CD4-positive, alpha-beta T cell treated with Interleukin-15 for 4 hours (primary cell): ENCODE measurements at regions not wholly inside any gene's neighbourhood (a gene's known extent, or its start where the extent isn't known, plus 50 kb on each side); places are given as distances from the start of the nearest gene placed in this dataset.
"Not testable (repeated sequence)": the region's sequence is repeated elsewhere in the genome, so short reads cannot be mapped to it uniquely, and the experiment has no call there.

Source experiments
- DNase-seq: peaks from one replicate; pipeline ENCODE4 v3.0.0-alpha.2; 2020; ENCODE audit warnings: low spot score

DNA sequence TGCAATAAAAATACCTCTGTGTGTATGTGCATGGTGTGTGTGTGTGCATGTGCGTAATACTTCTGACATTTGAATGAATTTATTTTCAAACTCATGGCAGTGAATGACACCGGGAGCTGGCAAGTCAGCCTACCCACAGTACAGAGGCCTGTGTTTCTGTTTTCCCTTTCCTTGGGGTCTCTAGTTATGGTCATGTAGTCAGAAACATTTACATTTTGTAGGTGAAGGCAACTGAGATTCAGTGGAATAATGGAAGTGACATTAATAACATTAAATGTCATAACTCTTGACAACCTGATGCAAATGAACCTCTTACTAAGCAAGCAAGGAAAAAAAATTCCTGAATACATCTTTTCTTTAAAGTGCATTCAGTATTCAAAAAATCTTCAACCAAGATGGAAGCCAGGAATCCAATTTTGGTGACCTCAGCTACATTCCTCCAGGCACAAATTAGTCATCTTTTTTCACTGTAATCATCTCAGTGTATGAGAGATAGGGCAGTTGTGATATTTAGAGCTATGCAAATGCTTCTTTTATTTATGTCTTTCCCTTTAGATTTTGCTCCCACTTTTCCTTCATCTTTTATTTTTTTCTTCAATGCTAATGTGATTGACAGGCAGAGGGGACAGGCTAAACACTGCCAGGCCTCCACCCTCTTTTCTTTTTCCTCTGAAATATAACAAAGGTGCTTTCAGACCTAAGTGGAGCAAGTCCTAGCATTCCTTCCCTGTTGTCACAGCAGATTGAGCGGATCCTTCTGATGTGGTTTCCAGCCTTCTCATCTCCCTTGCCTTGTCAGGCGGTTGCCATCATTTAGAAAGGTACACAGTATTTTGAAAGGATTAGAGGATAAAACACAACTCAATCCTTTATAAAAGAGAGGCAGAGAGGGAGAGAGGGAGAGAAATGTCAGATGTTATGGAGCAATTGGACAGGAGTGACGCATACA, 569.8 kb upstream of the ADAMTS16 start:
- DNase-seq: no peak

DNA sequence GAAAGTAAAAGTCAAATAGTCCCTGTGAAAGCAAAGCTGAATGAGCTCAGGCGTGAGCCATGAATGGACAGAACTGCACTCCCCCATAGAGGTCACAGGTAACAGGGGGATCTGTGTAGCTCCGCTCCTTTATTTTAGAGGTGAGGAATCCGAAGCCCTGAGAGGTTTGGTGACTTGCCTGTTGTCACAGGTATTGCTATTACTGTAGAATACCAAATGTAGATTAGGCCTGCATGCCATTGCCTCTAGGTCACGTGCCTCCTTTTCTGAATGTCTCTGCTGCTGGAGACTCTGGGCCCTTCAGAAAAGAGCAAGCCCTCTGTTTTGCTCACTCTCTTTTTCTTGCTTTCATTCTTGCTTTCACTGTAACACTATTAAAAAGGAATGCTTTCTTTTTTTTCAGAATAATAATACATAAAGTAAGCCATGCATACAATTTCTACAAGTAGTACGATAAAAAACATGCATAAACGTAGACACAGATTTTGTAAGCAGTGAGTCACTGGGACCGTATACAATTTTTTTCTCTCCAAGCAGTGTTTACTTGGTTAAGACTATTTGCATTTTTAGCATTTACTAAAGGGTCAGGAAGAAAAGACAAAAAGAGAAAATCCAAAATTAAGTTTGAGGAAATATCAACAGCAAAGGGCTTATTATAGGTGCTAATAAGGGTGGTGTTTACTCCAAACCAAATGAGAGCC, 568.7 kb upstream of the ADAMTS16 start:
- no peak for DNase-seq

DNA sequence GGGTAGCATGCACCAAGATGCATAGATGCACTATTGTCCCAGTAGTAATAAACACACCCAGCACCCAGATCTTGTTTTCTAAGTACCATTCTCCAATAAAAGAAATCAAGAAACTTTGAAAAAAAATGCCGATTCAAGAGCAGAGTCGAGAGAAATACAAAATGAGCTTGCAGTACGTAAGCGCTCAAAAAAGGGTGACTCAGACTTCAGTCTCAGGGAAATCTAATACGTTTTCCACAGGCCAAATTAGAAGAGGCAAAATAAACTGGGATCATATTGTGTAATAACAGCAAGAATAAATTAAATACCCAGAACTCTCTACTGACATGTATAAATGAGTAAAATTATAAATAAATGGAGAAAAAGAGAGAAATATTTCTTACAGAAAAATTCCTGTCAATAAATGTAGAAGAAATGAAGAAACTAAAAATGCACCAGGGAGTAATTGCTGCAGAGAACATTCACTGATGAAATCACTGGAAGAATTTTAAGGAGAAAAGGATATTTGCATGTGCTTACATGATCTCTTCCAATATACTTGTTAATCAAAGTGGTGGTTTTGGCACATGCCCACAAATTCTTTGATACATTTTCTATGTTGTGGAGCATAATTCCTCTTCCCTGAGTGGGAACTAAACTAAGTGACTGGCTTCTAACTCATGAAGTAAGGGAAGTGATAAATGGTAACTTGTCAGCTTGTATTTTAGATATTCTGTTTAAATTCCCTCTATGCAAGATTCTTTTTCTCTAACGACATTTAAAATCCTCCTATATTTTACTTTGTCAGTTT, 567.6 kb upstream of the ADAMTS16 start:
- no peak for DNase-seq

DNA sequence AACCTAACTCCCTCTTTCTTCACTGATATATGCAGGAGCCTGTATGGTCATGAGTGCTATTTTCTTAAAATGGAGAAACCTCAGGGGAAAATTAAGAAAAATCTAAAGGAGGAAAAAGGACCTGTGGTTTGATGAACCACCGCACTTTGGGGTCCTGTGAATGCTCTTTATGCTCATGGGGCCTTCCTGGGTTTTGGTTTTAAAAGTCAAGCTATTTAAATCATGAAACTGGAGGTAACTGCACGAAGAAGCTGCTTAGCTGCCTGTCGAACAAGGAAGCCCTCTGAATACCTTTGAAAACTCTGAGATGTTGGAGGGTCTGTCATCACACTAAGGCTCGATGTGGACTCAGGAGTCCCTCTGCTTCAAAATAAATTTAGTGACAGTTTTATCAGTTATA, 564.5 kb upstream of the ADAMTS16 start:
- no peak for DNase-seq

DNA sequence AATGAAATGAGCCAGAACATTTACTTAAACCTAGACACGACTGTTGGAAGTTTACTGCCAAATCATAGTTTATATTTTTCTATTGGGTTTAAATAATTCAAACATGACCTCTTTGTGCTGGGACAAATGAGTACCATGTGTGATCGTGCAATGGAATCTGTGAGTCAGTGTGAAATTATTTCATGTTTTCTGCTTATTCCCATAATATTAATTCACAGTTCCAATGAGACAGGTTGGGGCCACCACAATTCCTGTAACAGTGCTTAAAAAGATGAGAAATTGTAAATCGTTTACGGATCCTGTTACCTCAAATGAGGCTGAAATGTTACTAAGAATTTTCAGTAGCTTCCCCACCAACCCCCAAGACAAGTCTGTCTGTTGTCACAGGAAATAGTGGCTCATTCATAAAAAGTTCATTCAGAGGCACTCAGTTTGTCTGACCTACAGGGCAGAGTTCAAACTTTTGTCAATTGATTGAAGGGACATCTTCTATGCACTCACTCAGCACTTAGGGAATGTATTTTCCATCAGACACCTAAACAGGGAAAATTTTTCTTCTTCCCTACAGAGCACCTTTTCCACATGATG, 563.9 kb upstream of the ADAMTS16 start:
- DNase-seq: no peak

DNA sequence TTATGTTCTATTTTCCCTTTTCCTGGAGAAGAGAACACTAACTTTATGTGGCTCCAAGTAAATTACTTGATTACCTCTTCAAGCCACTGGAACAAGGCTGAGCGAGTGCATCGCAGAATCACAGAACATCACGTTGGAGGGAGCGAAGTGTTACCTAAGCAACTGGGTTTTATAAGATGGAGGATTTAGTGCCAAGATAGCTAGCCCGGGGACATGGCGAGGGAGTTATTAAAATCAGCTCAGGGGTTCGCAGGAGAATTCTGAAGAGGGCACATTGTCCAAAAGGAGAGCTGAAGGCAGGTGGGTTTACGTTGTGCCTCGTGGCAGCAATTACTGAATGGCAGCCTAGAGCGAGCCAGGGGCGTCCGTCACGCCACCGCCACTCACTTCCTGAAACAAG, 563.2 kb upstream of the ADAMTS16 start:
- DNase-seq: no peak

DNA sequence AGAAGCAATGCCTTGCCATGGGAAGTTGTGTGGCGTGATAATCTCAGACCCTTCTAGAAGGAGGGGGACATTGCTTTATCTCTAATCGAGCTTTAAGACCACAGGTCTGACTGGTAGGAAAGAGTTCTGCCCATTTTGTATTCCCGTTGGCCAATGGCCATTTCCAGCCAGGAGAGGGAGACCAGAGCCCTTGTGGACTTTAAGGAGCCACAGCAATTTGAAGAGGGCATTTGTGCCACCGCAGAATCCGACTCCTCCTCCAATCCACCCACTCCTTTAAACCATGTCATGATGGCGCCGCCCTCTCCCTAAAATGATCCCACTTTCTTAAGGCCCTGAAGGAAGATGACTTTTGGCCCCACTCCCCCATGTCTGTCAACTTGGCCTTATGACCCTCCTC, 560.5 kb upstream of the ADAMTS16 start:
- DNase-seq: no peak

DNA sequence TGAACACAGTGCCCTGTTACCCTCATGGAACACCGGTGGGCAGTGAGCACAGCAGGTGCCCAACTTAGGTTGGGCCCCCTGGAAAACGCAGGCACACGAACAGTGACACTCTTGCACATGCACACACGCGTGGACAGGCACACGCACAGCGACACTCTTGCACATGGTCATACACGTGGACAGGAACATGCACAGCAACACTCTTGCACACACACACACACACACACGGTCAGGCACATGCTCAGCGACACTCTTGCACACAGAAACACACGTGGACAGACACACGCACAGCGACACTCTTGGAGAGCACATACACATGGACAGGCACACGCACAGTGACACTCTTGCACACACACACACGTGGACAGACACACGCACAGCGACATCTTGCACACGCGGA, 559.4 kb upstream of the ADAMTS16 start:
- no peak for DNase-seq

DNA sequence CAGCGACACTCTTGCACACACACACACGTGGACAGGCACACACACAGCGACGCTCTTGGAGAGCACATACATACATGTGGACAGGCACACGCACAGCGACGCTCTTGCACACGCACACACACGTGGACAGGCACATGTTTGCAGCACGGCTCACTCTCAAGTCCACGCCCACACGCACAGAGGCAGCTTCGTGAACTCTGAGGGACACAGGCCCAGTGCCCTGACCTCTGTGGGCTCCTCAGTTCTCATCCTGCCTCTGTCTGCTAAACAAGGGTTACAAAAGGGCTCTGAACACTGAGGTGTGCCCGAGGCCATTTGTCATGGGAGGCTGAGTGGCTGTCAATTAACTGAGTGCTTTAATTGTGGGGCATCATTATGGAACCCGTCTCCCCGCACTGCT, 558.8 kb upstream of the ADAMTS16 start:
- DNase-seq: no peak

DNA sequence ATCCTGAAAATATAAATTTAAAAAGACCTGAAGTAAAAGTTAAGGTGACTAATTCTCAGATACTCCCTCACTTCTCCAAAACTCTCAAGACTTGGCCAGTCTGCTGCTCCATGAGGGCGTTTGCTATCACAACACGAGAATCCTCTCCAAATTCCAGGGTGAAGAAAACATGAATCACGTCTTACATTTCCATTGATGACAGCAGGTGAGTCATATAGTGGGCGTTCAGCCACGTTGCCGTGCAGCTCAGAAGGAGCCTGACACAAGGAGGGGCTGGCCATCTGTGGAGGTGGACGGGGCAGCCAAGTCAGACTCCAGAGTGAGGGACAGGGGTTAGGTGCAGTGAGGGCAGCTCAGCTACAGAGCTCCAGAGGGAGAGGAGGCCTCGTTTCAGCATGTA, 555.1 kb upstream of the ADAMTS16 start:
- no peak for DNase-seq

DNA sequence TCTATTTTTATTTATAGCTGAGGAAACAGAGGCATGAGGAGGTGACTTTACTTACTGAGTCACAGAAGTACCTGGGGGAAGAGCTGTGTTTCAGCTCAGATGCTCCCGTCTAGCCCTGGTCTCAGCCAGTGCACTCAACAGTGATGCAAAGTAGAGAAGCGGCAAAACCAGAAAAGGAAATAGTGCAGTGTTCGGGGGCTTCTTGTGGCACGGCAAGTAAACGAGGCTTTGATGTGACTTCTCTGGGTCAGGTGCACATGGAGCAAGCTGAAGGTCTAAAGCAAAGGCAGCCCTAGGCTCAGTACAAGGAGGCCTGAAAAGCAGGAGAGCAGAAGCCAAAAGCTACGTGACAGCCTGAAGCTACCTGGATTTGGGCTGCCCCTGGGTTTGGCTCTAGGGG, 526.7 kb upstream of the ADAMTS16 start:
- no peak for DNase-seq

DNA sequence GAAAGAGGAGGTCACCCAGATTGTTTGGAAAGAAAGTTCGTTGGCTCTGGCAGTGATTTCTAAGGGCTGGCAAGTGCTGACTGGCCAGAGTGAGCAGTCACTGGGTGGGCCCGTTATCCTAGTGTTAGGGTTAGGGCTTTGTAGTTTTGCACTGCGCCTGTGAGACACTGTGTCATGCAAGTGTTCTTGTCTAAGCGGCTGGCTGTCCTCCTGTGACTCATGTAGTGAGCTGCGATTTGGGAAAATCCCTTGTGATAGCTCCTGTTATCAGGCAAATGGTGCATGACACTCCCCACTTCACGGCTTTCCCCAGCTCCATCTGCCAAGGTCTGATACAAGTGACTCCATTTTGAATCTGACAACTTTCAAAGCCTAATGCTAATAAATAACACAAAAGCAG, 526.0 kb upstream of the ADAMTS16 start:
- no peak for DNase-seq

DNA sequence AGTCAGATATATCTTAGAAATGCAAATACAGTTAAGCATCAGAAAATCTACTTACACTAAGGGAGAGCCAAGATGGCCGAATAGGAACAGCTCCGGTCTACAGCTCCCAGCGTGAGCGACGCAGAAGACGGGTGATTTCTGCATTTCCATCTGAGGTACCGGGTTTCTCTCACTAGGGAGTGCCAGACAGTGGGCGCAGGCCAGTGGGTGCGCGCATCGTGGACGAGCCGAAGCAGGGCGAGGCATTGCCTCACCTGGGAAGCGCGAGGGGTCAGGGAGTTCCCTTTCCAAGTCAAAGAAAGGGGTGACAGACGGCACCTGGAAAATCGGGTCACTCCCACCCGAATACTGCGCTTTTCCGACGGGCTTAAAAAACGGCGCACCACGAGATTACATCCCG, 524.8 kb upstream of the ADAMTS16 start:
- not testable (repeated sequence) for DNase-seq

DNA sequence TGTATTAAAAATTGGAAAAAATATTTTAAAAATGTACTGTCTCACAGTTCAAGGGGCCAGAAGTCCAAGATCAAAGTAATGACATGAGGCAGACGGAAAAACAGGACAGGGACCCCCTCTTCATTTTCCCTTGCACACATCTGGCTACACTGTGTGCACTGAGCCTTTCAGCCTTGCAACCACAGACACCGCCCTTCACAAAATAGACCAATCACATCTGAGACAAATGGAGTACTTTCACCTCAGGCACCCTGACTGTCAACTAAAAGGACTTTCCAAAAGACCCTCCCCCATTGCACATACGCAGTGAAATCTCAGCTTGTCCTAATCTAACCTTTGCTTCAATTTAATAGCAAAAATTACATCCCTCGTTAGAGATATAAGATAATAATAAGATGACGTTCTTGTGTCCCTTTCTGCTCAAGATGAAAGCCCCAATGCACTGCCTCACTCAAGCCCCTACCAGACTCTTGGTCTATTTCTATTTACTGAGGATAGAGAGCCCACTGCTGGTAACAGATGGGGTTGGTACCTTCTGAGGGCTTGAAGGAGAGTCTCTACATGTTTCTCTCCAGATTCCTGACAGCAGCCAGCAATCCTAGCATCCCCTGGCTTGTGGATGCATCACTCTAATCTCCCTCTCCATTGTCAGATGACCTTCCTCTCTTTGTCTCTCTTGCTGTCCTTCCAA, 514.8 kb upstream of the ADAMTS16 start:
- no peak for DNase-seq

DNA sequence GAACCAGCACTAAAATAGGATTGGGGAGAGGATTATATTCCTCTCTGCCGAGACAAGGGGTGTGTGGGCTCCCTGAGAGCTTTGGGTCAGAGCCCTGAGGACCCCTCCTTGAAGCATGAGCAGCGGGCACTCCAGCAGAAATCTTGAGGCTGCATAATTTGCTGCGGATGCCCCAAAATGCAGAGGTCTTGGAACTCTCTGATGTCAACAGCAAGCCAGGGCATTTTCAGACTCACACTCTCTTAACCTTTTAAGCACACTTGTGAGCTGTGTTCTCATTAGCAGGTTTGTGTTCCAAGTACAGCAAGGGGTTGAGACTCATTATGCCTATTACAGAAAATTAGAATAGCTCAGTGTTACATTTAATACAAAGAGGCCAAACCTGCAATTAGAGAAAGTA, 513.0 kb upstream of the ADAMTS16 start:
- DNase-seq: no peak

DNA sequence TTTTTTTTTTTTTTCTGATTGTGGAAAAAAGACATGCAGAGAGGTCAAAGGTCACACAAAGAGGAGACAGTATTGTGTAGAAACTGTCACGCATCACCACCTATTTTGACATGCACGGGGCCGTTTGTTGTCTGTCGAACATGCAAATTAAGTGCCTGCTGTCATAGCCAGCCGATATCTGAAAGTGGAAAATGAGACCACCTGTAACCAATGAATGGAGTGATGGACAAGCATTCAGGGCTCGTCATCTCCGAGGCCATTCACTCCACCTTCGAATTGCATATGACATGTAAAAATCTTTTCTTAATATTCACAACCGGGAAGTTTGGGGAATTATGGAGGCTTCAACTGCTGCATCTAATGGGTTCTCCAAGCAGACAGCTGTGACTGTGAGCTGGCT, 512.2 kb upstream of the ADAMTS16 start:
- DNase-seq: no peak

DNA sequence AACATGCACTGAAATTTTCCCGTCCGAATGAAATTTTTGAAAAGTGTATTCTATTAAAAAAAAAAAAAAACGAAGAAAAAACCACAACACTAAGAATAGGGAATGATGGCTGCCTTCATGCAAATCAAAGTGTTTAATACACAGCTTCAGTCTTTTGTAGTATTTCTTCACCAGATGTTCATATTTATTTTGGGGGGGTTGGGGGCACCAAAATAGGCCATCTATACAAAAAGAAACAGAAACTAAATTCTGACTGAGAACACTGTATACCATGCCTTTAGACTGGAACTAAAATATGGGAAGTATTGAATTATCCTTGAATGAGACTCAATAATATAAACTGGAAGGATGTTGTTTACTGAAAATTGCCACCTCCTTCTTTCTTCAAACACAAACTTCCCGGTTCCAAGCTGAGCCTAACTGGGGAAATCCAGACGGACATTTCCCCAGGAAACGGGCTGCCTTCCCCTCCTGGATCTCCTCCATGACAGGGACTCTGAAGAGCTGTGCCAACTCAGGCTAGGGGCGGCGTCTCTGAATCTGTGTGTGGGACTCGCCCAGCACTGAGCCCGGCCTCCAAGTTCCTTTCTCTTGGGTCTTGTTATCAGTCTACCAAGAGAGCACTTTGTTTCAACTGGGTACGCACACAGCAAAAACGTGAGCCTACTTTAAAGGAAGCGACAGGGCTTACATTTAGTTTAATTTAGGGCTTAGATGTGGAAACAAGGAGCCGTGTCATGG, 511.3 kb upstream of the ADAMTS16 start:
- no peak for DNase-seq

DNA sequence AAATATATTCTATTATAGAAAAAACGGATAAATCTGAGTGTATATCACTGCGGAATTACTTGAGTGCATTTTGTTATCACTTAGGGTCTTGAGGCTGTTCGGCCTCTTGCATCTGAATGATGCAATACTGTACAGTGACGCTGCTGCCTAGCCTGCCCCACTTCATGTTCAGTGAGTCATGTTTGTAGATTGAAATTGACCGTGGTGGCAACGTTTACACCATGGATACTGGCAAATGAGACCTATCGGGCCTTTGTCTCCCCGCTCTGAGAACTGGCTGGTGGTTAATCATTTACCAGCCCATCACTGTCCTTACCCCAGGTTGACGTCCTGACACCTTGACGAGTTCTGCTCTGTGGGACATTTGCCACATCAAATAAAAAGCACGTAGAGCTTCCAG, 510.1 kb upstream of the ADAMTS16 start:
- DNase-seq: no peak

DNA sequence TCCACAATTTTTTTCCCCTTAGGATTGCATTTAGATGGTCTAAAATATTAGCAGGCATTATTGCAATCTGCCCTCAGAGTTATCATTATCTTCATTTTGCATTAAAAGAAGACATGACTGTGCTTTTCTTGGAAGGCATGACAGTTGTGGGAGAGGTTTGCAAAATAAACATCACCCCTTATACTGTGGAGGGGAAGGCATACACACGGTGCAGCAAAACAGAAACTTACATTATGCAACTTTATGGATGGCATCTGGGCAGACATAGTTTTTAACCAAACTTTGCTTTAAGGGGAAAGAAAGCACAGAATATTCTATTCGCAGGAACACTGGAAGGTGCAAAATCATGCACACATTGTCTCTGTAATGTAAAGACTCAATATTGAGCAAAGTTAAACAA, 505.8 kb upstream of the ADAMTS16 start:
- DNase-seq: no peak

DNA sequence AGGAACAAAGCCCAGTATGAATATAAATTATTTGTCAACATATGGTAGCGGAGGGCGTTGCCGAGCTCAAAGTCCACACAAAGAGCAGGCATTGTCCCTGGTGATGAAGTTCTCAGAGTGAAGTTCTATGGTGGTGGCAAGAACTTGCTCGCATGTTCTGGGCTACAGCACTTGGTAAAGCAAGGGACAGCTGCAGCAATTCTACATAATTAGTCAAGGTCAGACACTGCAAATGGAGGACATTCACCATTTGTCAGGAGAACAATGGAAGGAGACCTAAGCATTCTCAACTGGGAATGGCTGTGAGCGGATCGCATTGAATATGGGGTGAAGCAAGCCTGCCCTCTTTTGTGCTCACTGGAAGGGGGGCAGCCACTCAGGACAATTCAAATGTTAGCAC, 503.8 kb upstream of the ADAMTS16 start:
- DNase-seq: no peak

DNA sequence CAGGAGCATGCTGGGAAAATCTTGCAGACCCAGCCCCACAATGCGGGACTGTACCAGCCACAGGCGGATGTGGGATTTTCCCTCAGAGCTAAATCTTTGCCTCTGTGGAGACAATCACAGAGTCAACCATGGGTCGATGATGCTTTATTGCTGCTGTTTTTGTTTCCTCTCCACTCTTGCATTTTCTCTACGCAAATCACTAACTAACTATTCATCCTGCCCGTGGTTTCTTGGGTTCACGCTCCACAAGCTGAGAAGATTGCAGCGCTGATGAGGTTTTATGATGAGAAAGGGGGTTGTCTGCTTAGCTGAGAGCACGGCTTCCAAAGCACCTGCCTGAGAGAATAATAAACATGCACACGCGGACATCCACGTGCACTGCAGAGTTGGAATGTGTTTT, 500.2 kb upstream of the ADAMTS16 start:
- DNase-seq: no peak
